ENCODE measurements at regions not wholly inside any gene's neighbourhood (a gene's known extent, or its start where the extent isn't known, plus 50 kb on each side); places are given as distances from the start of the nearest gene placed in this dataset.

GRCh38 chr3:148147903-148148302 is 549.8 kb upstream of the AGTR1 start:
- TF ChIP-seq, protein P1, sequence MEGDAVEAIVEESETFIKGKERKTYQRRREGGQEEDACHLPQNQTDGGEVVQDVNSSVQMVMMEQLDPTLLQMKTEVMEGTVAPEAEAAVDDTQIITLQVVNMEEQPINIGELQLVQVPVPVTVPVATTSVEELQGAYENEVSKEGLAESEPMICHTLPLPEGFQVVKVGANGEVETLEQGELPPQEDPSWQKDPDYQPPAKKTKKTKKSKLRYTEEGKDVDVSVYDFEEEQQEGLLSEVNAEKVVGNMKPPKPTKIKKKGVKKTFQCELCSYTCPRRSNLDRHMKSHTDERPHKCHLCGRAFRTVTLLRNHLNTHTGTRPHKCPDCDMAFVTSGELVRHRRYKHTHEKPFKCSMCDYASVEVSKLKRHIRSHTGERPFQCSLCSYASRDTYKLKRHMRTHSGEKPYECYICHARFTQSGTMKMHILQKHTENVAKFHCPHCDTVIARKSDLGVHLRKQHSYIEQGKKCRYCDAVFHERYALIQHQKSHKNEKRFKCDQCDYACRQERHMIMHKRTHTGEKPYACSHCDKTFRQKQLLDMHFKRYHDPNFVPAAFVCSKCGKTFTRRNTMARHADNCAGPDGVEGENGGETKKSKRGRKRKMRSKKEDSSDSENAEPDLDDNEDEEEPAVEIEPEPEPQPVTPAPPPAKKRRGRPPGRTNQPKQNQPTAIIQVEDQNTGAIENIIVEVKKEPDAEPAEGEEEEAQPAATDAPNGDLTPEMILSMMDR (IDR thresholded peaks at IDR 0.05 in 4 of 5, conservative IDR thresholded peaks at IDR 0.05 in 1 of 5), result no peak
- no peak for TF ChIP-seq POLR2A (IDR thresholded peaks at IDR 0.05)
